NCI-H226 (cell line): ENCODE measurements at regions not wholly inside any gene's neighbourhood (a gene's known extent, or its start where the extent isn't known, plus 50 kb on each side); places are given as distances from the start of the nearest gene placed in this dataset.
A peak's percentile ranks its signal among the peaks of the same experiment; 100 is the strongest.

Source experiments
- DNase-seq: peaks from one replicate; pipeline ENCODE4 v3.0.0-alpha.2; 2015

DNA sequence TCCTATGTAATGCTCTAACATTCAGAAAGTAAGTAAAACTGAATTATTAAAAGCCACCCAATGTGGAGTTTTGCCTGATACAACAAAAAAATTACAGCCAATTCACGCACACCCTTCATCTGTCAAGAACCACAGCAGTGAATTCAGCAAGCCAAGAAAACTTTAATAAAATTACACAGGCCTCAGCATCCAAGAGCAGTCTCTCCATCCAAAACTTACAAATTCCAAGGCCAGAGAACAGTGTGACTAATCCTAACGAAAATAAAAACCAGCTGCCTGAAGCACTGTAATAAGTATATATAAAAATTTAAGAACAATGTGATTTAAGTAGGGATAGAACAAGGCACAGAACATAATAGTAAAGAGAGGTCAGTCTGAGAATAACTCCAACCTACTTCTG lies 54.2 kb downstream of the SIX6 start:
- DNase-seq, result no peak

DNA sequence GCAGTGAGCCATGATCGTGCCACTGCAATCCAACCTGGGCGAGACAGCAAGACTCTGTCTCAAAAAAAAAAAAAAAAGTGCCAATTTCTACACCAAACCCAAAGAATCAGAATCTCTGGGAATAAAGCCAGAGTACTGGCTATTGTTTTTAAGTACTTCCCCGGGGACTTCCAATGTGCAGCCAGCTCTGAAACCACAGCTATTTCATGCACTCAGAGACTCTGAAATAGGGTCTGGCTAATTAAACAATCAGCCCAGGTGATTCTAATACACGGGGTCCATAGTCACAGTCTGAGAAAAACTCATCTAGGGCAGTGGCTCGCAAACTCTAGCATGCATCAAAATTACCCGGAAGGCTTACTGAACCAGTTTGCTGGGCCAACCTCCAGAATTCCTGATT lies 56.3 kb downstream of the SIX6 start:
- DNase-seq, result peak; percentile 19

DNA sequence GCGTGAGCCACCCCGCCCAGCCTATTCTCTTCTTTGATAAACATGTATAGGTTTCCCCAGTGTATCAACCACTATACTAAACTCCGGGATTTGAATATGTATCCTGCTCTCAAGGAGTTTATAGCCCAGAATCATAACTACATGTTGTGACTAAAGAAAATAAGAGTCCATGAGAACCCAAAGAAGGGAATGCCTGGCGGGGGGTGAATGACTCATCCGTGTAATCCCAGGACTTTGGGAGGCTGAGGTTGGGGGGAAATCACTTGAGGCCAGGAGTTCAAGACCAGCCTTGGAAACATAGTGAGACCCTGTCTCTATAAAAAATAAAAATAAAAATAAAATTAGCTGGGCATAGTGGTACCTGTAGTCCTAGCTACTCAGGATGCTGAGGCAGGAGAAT lies 57.2 kb downstream of the SIX6 start:
- DNase-seq, result no peak

DNA sequence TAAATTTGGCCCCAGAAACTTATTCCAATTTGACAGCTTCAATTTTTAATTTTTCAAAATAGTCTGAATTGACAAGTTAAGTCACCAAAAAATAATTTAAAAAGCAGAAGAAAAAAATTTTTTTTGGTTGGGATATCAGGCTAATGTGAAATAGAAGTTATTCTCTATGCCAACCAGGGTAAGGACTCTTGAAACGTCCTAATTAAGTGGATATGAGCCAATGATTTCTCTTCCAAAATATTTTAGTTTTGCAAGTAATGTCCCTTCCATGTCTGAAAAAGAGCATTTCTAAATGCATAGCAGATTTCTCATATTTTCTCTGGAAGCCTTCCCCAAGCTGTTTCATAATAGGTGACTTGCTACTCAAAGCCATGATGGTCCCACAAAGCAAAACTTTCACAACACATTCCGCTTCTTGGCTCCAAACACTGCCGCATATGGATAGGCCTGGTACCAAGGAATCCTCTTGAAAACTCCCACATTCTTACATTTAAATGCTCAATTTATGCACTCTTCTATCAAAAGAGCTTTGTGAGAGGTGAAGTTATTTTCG lies 65.1 kb downstream of the SIX6 start:
- DNase-seq, result no peak

DNA sequence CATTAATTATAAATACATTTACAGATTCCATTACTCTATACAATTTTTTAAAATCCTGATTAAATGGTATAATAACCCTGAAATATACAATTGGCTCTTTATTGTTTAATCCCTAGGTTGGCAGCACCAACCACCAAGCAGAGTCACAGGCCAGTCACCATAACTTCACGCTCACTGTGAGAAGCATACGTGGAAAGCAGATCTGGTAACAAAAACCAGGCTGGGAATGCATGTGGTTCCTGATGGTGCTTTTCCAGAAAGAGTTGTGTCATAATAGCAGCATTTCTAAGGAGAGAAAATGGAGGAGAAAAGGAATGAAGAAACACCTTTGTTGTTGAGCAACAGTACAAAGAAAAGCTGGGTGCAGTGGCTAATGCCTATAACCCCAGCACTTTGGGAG lies 66.1 kb downstream of the SIX6 start:
- DNase-seq, result no peak

DNA sequence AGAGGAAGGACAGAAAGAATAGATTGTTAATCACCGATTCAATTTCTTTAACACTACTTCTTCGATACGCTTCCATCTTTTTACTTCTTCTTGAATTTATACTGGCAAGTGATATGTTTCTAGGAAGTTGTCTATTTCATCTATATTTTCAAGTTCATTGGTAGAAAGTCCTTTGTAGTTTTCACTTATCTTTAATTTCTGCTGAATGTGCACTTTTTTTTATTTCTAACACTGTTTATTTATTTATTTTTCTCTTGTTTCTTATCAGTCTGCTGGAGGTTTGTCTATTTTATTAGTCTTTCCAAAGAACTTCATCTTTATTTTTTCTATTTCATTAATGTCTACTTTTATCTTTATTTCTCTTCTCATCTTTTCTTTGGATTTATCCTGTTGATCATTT lies 63.6 kb downstream of the SIX1 start:
- DNase-seq, result no peak

DNA sequence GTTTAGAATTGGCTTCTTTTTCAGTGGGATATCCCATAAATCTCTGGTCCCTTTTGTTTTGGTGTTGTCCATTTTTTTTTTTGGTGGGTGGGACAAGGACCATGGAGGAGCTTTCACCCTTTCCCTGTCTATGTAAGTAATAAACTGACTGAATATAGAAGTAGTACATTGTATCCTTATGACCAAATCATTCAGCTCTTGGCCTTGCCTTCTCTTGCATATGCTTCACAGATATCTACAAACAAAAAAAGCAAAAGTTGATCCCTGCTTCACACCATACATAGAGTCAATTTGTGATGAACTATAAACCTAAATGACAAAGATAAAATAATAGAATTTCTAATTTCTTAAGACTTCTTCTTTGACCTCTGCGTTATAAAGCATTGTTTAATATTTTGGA lies 59.8 kb downstream of the SIX1 start:
- no peak for DNase-seq

DNA sequence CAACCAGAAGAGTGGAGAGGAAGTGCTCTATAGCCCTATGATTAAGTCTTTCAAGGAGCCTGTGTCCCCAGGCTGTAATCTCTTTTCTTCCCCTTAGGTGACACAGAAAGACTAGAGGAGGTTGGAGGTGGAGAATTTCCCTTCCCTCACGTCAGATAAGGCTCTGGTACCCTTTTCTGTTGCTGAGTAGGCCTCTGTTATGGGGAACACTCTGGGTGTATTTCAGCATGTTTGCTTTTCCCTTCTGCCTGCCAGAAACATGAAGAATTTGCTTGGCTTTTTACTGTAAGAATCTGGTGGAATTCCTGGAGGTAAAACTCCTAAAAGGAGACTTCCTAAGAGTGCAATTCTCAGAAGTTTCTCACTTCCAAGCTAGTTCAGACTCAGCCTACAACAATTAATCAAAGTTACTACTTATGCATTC lies 58.3 kb downstream of the SIX1 start:
- no peak for DNase-seq
